Esophagus (tissue), 2 donors: ENCODE measurements at regions not wholly inside any gene's neighbourhood (a gene's known extent, or its start where the extent isn't known, plus 50 kb on each side); places are given as distances from the start of the nearest gene placed in this dataset.

Source experiments
- H3K27ac ChIP-seq, 2 donors: one replicate each; pipeline ENCODE4 v1.5.1; 2013; ENCODE audit warnings: low read depth in 2 of 2, mild to moderate bottlenecking in 2 of 2, inconsistent platforms in 1 of 2, low read length in 1 of 2, moderate library complexity in 1 of 2
- H3K27me3 ChIP-seq, 2 donors: one replicate each; pipeline ENCODE4 v1.6.1; 2013; ENCODE audit warnings: low read length in 2 of 2, control low read depth in 1 of 2, mild to moderate bottlenecking in 1 of 2; ENCODE audit not compliant: insufficient read depth in 2 of 2, control insufficient read depth in 1 of 2
- H3K36me3 ChIP-seq, 2 donors: one replicate each; pipeline ENCODE4 v1.6.1; 2013; ENCODE audit warnings: low read length in 1 of 2; ENCODE audit not compliant: control insufficient read depth in 2 of 2, insufficient read depth in 2 of 2
- H3K4me1 ChIP-seq, 2 donors: one replicate each; pipeline ENCODE4 v1.6.1; 2013; ENCODE audit warnings: low read length in 1 of 2; ENCODE audit not compliant: control insufficient read depth in 2 of 2, insufficient read depth in 2 of 2
- H3K4me3 ChIP-seq, 2 donors: one replicate each; pipeline ENCODE4 v1.5.1; 2013; ENCODE audit warnings: low read length in 2 of 2, mild to moderate bottlenecking in 2 of 2, low read depth in 1 of 2, moderate library complexity in 1 of 2
- H3K9me3 ChIP-seq, 2 donors: one replicate each; pipeline ENCODE4 v1.6.1; 2013; ENCODE audit warnings: mild to moderate bottlenecking in 2 of 2, low read depth in 1 of 2, low read length in 1 of 2, moderate library complexity in 1 of 2; ENCODE audit not compliant: control insufficient read depth in 2 of 2, insufficient read depth in 1 of 2
- WGBS, 2 donors: extraction: QIAGEN DNeasy Blood & Tissue Kit; methylation state at CpG; one replicate each; pipeline ENCODE4 v1.1.7; 2013; 5-methylcytosine and 5-hydroxymethylcytosine counted together
- donor health status: healthy with polysubstance abuse.
- donor health status: Bipolar disorder and iron deficiency.

DNA sequence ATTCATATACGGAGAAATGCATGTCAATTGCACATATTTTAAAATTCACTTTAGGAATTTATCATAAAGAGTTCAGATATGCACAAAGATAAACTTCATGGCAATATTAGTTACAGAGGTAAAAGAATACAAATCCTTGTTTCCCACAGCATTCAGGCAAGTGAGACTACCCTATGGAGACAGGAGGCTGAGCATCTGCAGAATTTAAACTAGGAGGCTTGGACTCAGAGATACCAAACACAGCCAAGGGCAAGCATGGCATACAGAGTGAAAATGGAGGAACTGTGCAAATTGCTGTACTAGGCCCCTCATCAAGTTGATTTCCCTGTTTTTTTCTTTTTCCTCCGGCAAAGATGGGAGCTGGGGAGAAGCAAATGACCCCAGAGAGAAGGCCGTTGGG, 94.2 kb downstream of the SLC24A2 start:
- Histone ChIP-seq H3K27me3 (no peaks in the 10 kb centered on the region), H3K4me3 (no peak overlapping the region), H3K36me3 (no peaks in the 10 kb centered on the region), H3K27ac (no peak overlapping the region), H3K4me1 (no peaks in the 10 kb centered on the region), H3K9me3 (no peaks in the 10 kb centered on the region)
- 84 to 87% methylated on average over 3 of the region's 3 CpGs for WGBS, 2 donors

DNA sequence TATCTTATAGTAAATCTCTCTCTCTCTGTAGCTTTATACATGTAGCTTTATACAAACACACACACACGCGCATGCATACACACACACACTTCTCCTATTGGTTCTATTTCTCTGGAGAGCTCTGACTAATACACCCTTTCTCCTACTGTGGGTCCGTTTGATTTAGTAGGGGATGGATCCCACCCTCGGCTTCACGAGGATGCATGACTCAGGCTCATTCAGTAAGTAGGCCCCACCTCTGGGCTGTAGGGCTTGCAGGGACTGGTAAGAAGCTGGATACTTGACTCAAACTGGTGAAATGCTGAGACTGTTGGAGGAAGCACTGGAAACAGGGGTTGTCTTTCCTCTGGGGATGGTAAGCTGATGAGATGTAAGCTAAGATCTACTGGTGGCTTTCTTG, 98.7 kb downstream of the SLC24A2 start:
- WGBS, 2 donors = 62 to 81% methylated on average over 5 of the region's 5 CpGs
- no peaks in the 10 kb centered on the region for H3K36me3 ChIP-seq

GRCh38 chr9:19689328-19690101, 99.3 kb downstream of the SLC24A2 start:
- H3K4me1 ChIP-seq = no peaks in the 10 kb centered on the region
- no peak overlapping the region for H3K4me3 ChIP-seq
- H3K9me3 ChIP-seq = no peaks in the 10 kb centered on the region
- H3K27me3 ChIP-seq = no peaks in the 10 kb centered on the region
- 63 to 77% methylated on average over 4 of the region's 4 CpGs for WGBS, 2 donors
- H3K27ac ChIP-seq = no peak overlapping the region
- no peaks in the 10 kb centered on the region for H3K36me3 ChIP-seq

More for the DNA sequence above, 98.7 kb downstream of the SLC24A2 start:
- Histone ChIP-seq H3K27me3 (no peaks in the 10 kb centered on the region), H3K4me3 (no peak overlapping the region), H3K4me1 (no peaks in the 10 kb centered on the region), H3K9me3 (no peaks in the 10 kb centered on the region), H3K27ac (no peak overlapping the region)

DNA sequence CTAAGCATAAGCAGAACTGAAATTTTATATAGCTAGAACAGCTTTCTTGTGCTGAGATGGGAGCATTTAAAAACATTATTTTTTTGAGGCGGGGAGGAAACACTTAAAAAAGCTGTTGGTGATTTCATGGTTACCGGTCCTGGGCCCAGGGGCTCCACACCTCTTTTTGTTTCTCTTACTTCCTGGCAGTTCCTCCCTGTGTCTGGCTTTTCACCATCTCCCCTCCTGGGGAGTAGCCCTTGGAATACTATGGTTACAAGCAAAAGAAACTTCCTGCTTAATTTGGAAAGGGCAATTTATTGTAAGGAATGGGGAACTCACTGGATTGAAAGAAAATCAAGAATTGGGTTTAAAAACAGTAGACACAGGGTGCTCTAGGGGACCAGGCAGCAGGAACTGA, 105.1 kb downstream of the SLC24A2 start:
- no peak overlapping the region for H3K4me3 ChIP-seq
- 62 to 69% methylated on average over 2 of the region's 2 CpGs for WGBS, 2 donors
- H3K36me3 ChIP-seq = no peaks in the 10 kb centered on the region
- no peaks in the 10 kb centered on the region for H3K9me3 ChIP-seq
- no peaks in the 10 kb centered on the region for H3K27me3 ChIP-seq
- H3K27ac ChIP-seq = no peak overlapping the region
- H3K4me1 ChIP-seq = no peaks in the 10 kb centered on the region

- H3K27ac ChIP-seq = no peak overlapping the region
- no peaks in the 10 kb centered on the region for H3K4me1 ChIP-seq
- H3K4me3 ChIP-seq = no peak overlapping the region
- WGBS, 2 donors = 60 to 81% methylated on average over 2 of the region's 2 CpGs
- no peaks in the 10 kb centered on the region for H3K36me3 ChIP-seq
- no peaks in the 10 kb centered on the region for H3K27me3 ChIP-seq
- H3K9me3 ChIP-seq = no peaks in the 10 kb centered on the region
These were observed 106.4 kb downstream of the SLC24A2 start for GRCh38 chr9:19682397-19682796.

- H3K27ac ChIP-seq = no peak overlapping the region
- H3K4me3 ChIP-seq = no peak overlapping the region
- H3K9me3 ChIP-seq = no peaks in the 10 kb centered on the region
- no peaks in the 10 kb centered on the region for H3K4me1 ChIP-seq
- no peaks in the 10 kb centered on the region for H3K36me3 ChIP-seq
- no peaks in the 10 kb centered on the region for H3K27me3 ChIP-seq
- 62 to 72% methylated on average over 3 of the region's 3 CpGs for WGBS, 2 donors
These were observed 107.0 kb downstream of the SLC24A2 start for GRCh38 chr9:19681846-19682245.

GRCh38 chr9:19677924-19678323, 110.9 kb downstream of the SLC24A2 start:
- no peaks in the 10 kb centered on the region for H3K9me3 ChIP-seq
- no peak overlapping the region for H3K27ac ChIP-seq
- no peaks in the 10 kb centered on the region for H3K27me3 ChIP-seq
- no peaks in the 10 kb centered on the region for H3K36me3 ChIP-seq
- no peak overlapping the region for H3K4me3 ChIP-seq
- H3K4me1 ChIP-seq = no peaks in the 10 kb centered on the region
- 80 to 89% methylated on average over 5 of the region's 5 CpGs for WGBS, 2 donors

DNA sequence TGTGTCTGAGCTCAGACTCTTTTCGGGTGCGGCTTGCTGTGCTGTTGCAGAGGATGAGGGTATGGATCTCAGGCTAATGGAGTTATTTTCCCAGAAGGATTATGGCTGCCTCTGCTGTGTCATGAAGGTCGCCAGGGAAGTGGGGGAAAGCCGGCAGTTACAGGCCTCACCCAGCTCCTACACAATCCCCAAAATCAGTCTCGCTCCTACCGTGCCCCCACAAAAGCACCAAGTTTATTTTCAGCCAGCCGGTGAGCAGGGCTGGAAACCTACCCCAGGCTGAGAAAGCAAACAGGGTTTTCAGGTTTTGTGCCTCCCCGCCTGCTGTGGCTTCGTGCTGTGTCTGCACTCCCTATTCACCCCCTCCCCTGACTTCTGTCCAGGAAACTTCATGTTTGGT, 113.3 kb downstream of the SLC24A2 start:
- Histone ChIP-seq H3K27me3 (no peaks in the 10 kb centered on the region), H3K36me3 (no peaks in the 10 kb centered on the region), H3K4me3 (no peak overlapping the region), H3K27ac (no peak overlapping the region), H3K4me1 (no peaks in the 10 kb centered on the region), H3K9me3 (no peaks in the 10 kb centered on the region)
- WGBS, 2 donors = 59 to 61% methylated on average over 9 of the region's 9 CpGs

DNA sequence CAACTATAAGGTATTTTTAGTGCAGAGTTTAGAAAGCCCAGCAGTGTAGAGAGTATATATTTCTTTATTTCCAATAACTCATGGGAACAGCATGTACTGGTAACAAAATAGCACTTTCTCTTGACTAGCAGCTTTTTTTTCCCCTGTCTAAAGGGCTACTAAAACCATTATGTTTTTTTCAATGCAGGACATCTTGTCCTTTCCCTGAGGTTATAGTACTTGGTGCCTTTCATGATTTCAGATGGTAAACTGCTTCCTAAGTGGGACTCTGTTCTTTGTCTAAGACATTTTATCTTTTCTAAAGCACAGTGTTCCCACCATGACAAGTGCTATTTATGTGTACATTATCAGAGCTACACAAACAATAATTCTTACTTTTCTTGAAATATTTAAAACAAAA, 122.3 kb downstream of the SLC24A2 start:
- H3K4me3 ChIP-seq = no peak overlapping the region
- no peaks in the 10 kb centered on the region for H3K36me3 ChIP-seq
- no peaks in the 10 kb centered on the region for H3K4me1 ChIP-seq
- no peak overlapping the region for H3K27ac ChIP-seq
- H3K9me3 ChIP-seq = peaks cover 0 to 2% of the 10 kb centered on the region in 2 donors
- no peaks in the 10 kb centered on the region for H3K27me3 ChIP-seq

- Histone ChIP-seq H3K27me3 (no peaks in the 10 kb centered on the region), H3K9me3 (peaks cover 0 to 2% of the 10 kb centered on the region in 2 donors), H3K27ac (no peak overlapping the region), H3K36me3 (no peaks in the 10 kb centered on the region), H3K4me1 (no peaks in the 10 kb centered on the region), H3K4me3 (no peak overlapping the region)
- WGBS, 2 donors = 78 to 84% methylated on average over 9 of the region's 9 CpGs
These were observed 123.5 kb downstream of the SLC24A2 start for GRCh38 chr9:19665146-19665863.
